ENCODE measurements at regions not wholly inside any gene's neighbourhood (a gene's known extent, or its start where the extent isn't known, plus 50 kb on each side); places are given as distances from the start of the nearest gene placed in this dataset.
"Not testable (repeated sequence)": the region's sequence is repeated elsewhere in the genome, so short reads cannot be mapped to it uniquely, and the experiment has no call there.

DNA sequence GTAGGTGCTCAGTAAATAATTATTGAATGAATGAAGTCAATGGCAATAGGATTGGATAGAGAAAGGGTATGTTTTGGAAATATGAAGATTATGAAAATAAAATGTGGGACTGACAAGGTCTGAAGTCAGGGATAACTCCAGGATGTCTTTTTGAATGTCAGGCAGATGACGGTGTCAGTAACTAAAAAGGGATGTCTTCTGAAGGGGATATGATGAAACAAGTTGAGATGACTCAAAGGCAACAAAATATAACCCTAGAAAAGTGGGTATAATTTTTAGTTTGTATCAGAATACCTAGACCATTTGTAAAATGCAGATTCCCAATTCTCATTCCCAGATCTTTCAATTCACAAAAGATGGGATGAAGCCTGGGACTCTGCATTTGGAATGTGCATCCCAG lies 257.3 kb upstream of the SGK1 start:
- no peaks in the 10 kb centered on the region for H3K9me3 Mint-ChIP-seq
- DNase-seq = no peak
- POLR2A ChIA-PET = no interaction called here

DNA sequence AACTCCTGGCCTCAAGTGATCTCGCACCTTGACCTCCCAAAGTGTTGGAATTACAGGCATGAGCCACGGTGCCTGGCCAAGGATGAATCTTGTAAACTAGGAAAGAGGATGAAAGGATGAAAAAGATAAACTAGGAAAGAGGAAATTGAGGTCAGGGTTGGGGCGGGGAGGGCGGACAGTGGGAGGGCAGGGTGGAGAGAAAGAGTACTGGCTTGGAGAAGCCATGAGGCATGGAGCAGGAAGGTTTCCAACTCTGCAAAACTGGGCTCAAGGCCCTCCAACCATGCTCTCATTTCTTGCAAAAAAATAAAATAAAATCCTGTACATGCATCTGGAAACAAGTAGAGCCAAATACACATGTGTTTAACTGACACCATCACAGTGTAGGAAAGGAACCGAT lies 256.6 kb upstream of the SGK1 start:
- Mint-ChIP-seq H3K9me3 (no peaks in the 10 kb centered on the region), H3K4me1 (peaks cover 9% of the 10 kb centered on the region), H3K27ac (no peak overlapping the region), H3K27me3 (no peaks in the 10 kb centered on the region), H3K36me3 (ENCODE audit: low read depth) (no peaks in the 10 kb centered on the region), H3K4me3 (no peak overlapping the region)
- TF ChIP-seq, protein P1, sequence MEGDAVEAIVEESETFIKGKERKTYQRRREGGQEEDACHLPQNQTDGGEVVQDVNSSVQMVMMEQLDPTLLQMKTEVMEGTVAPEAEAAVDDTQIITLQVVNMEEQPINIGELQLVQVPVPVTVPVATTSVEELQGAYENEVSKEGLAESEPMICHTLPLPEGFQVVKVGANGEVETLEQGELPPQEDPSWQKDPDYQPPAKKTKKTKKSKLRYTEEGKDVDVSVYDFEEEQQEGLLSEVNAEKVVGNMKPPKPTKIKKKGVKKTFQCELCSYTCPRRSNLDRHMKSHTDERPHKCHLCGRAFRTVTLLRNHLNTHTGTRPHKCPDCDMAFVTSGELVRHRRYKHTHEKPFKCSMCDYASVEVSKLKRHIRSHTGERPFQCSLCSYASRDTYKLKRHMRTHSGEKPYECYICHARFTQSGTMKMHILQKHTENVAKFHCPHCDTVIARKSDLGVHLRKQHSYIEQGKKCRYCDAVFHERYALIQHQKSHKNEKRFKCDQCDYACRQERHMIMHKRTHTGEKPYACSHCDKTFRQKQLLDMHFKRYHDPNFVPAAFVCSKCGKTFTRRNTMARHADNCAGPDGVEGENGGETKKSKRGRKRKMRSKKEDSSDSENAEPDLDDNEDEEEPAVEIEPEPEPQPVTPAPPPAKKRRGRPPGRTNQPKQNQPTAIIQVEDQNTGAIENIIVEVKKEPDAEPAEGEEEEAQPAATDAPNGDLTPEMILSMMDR (IDR thresholded peaks at IDR 0.05) = no peak
- ATAC-seq (ENCODE audit: low read depth) (no peak), DNase-seq (no peak)
- ChIA-PET POLR2A (no interaction called here), CTCF (no interaction called here)
- intact Hi-C loops (cut with micrococcal nuclease) = no loop called here

More for the DNA sequence above, 257.3 kb upstream of the SGK1 start:
- peaks cover 1% of the 10 kb centered on the region for H3K4me1 Mint-ChIP-seq
- CTCF ChIA-PET = no interaction called here
- H3K4me3 Mint-ChIP-seq = no peak overlapping the region
- H3K36me3 Mint-ChIP-seq (ENCODE audit: low read depth) = no peaks in the 10 kb centered on the region
- intact Hi-C loops (cut with micrococcal nuclease) = no loop called here
- H3K27me3 Mint-ChIP-seq = no peaks in the 10 kb centered on the region
- no peak for ATAC-seq (ENCODE audit: low read depth)
- no peak overlapping the region for H3K27ac Mint-ChIP-seq
- TF ChIP-seq, protein P1 (IDR thresholded peaks at IDR 0.05) = no peak

DNA sequence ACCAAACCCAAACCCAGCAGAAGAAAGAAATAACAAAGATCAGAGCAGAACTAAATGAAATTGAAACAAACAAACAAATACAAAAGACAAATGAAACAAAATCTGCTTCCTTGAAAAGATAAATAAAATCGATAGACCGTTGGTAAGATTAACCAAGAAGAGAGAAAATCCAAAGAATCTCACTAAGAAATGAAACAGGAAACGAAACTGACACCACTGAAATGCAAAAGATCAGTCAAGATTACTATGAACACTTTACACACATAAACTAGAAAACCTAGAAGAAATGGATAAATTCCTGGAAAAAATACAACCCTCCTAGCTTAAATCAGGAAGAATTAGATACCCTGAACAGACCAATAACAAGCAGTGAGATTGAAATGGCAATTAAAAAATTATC lies 252.1 kb upstream of the SGK1 start:
- H3K27ac Mint-ChIP-seq; ATAC-seq (ENCODE audit: low read depth); intact Hi-C loops (cut with micrococcal nuclease); H3K9me3 Mint-ChIP-seq; H3K4me1 Mint-ChIP-seq; CTCF ChIA-PET; POLR2A ChIA-PET; H3K27me3 Mint-ChIP-seq; DNase-seq; H3K36me3 Mint-ChIP-seq (ENCODE audit: low read depth): not testable (repeated sequence)
- H3K4me3 Mint-ChIP-seq = peak overlapping the region; percentile 42

DNA sequence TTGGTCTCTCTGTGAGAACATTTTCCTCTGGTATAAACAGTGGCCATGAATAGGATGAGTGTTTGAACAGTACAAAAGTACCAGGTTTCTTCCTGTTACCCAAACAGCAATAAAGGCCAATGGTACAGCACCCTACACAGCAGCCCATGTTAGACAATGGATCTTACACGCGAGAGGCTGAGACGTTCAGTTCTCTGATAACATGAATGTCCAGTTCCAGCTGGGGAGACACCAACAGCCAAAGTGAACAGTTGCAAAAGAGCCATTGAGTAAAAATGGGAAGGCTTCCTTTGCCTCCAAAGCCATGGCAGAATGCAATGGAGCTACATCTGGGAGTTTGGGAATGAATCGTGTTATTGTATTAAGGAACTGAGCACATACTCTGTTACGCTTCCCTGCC lies 246.8 kb upstream of the SGK1 start:
- H3K9me3 Mint-ChIP-seq = no peaks in the 10 kb centered on the region
- intact Hi-C loops (cut with micrococcal nuclease) = no loop called here
- DNase-seq (no peak), ATAC-seq (ENCODE audit: low read depth) (no peak)
- H3K27ac Mint-ChIP-seq = no peak overlapping the region
- CTCF ChIA-PET = no interaction called here
- POLR2A ChIA-PET = no interaction called here
- TF ChIP-seq, protein P1 (IDR thresholded peaks at IDR 0.05) = no peak
- no peak overlapping the region for H3K4me3 Mint-ChIP-seq
- H3K4me1 Mint-ChIP-seq = peaks cover 3% of the 10 kb centered on the region
- no peaks in the 10 kb centered on the region for H3K27me3 Mint-ChIP-seq
- H3K36me3 Mint-ChIP-seq (ENCODE audit: low read depth) = no peaks in the 10 kb centered on the region

DNA sequence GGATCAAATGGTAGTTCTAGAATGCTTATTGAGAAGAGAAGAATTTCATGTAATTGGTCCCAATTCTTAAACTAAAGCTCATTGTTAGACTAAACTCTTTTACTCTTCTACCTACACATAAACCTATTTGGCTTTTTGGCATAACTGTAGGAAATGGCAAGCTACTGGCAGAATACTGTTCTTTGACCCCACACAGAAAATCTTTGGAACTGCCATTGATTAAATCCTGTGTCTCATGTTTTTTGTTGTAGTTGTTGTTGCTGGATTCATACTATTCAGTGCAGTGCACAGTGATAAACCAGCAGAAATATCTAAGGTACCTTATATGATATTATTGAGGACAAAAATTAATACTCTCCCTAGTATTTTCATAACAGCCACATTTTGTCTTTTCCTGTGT lies 242.1 kb upstream of the SGK1 start:
- no peaks in the 10 kb centered on the region for H3K4me1 Mint-ChIP-seq
- ATAC-seq (ENCODE audit: low read depth) = no peak
- no peak for DNase-seq
- ChIA-PET POLR2A (no interaction called here), CTCF (no interaction called here)
- TF ChIP-seq, protein P1 (IDR thresholded peaks at IDR 0.05) = no peak
- H3K4me3 Mint-ChIP-seq = no peak overlapping the region
- no peak overlapping the region for H3K27ac Mint-ChIP-seq
- H3K9me3 Mint-ChIP-seq = peaks cover 3% of the 10 kb centered on the region
- H3K27me3 Mint-ChIP-seq = no peaks in the 10 kb centered on the region
- H3K36me3 Mint-ChIP-seq (ENCODE audit: low read depth) = no peaks in the 10 kb centered on the region
- intact Hi-C loops (cut with micrococcal nuclease) = no loop called here

DNA sequence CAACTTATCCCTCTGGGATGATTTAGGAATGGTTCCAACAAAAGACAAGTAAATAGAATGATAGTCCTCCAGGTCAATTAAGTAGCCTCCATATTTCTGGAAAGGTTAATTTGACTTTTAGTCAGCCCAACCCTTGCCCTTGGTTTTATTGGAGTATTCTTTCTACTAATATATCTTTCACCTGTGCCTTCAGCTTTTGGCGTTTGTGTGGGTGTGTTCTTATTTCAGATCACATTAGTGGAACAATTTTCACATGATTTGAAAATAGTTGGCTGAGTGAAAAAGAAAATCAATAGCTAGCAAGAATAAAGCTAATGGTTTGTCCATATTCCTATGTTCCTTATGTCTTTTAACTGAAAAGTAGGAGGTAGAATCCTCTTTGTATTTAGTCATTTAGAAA lies 239.6 kb upstream of the SGK1 start:
- TF ChIP-seq, protein P1 (IDR thresholded peaks at IDR 0.05) = no peak
- Mint-ChIP-seq H3K36me3 (ENCODE audit: low read depth) (no peaks in the 10 kb centered on the region), H3K27me3 (no peaks in the 10 kb centered on the region), H3K4me1 (no peaks in the 10 kb centered on the region), H3K4me3 (no peak overlapping the region), H3K9me3 (peaks cover 3% of the 10 kb centered on the region), H3K27ac (no peak overlapping the region)
- no peak for DNase-seq
- POLR2A ChIA-PET = no interaction called here
- CTCF ChIA-PET = no interaction called here
- ATAC-seq (ENCODE audit: low read depth) = no peak
- intact Hi-C loops (cut with micrococcal nuclease) = no loop called here
